ENCODE measurements at regions not wholly inside any gene's neighbourhood (a gene's known extent, or its start where the extent isn't known, plus 50 kb on each side); places are given as distances from the start of the nearest gene placed in this dataset.

DNA sequence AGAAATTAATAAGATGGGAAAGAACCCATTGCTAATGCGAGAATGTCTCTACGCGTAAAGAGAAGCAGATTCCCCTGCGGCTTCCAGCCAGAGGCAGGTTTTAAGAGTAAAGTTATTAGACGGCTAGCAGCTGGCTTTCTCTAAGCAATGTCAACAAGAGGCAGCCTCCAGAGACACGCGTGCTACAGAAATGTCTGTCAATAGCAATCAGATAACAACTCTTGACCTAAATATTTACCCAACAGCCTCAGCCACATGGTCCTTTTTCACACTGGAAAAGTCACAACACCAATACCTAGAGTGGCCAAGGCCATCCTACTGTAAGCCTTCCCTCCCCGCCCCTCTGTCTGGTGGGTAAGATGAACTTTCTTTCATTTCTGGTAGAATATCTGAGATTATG is 146.0 kb upstream of the SFSWAP start:
- no peak overlapping the region for H3K9ac ChIP-seq (ENCODE audit: insufficient read depth in 1 of 2, low read length in 2 of 2)
- peaks cover 4 to 43% (median 22%) of the 10 kb centered on the region in 3 donors for H3K27me3 ChIP-seq (ENCODE audit: control insufficient read depth in 3 of 3, insufficient read depth in 3 of 3, low read length in 2 of 3)
- WGBS, 2 donors = 49 to 76% methylated on average over 8 of the region's 8 CpGs
- H3K9me3 ChIP-seq (ENCODE audit: control insufficient read depth in 4 of 4, insufficient read depth in 3 of 4, low read length in 3 of 4) = no peaks in the 10 kb centered on the region
- TF ChIP-seq, protein P1, sequence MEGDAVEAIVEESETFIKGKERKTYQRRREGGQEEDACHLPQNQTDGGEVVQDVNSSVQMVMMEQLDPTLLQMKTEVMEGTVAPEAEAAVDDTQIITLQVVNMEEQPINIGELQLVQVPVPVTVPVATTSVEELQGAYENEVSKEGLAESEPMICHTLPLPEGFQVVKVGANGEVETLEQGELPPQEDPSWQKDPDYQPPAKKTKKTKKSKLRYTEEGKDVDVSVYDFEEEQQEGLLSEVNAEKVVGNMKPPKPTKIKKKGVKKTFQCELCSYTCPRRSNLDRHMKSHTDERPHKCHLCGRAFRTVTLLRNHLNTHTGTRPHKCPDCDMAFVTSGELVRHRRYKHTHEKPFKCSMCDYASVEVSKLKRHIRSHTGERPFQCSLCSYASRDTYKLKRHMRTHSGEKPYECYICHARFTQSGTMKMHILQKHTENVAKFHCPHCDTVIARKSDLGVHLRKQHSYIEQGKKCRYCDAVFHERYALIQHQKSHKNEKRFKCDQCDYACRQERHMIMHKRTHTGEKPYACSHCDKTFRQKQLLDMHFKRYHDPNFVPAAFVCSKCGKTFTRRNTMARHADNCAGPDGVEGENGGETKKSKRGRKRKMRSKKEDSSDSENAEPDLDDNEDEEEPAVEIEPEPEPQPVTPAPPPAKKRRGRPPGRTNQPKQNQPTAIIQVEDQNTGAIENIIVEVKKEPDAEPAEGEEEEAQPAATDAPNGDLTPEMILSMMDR (IDR thresholded peaks at IDR 0.05; ENCODE audit: control extremely low read depth, extremely low read depth) = no peak
- no peak overlapping the region for H3K27ac ChIP-seq (ENCODE audit: low read depth in 1 of 2, low read length in 1 of 2)
- peaks cover 0 to 2% (median 0%) of the 10 kb centered on the region in 5 donors for H3K4me1 ChIP-seq (ENCODE audit: control insufficient read depth in 5 of 5, insufficient read depth in 5 of 5, low read length in 5 of 5)
- DNase-seq = peak in 2 of 3 donors; percentile 25 to 48
- no peak overlapping the region for H3K4me3 ChIP-seq
- ATAC-seq (ENCODE audit: insufficient read depth, low FRiP score) = no peak
- H3K36me3 ChIP-seq (ENCODE audit: control insufficient read depth in 4 of 4, insufficient read depth in 4 of 4, low read length in 4 of 4) = no peaks in the 10 kb centered on the region

DNA sequence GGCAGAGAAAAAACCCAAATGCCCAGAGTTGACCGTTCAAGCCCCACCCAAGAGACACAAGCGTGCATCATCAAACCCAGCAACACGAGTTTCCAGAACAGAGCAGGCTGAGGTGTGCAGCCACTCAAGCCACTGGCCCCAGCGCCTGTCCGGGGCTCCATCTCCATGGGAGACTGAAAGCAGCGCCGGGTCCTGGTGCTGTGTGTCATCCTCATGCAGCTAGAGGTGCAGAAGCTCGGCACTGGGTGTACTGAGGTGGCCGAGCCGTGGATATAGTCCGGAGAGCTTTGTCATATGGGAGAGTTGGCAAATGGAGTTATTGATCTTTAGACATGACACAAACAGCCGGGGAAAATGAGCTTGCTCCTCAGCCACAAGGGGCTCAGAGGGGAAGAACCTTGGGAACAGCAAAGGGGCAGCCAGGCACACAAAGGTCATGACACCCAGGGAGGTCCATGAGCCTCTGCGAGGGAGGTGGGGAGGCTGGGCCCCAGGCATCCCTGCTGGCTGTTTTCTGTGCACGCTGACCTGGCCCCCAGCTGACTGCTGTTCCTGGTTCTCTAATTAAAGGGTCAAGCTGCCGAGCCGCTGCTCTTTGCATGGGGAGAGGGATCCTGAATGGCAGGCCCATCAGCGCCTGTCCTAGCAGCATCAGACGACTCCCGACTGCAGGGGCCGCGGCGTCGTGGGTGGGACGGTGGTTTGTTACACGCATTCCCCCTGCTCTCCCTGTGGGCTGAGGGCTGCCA is 145.4 kb upstream of the SFSWAP start:
- no peak for DNase-seq
- H3K9ac ChIP-seq (ENCODE audit: insufficient read depth in 1 of 2, low read length in 2 of 2) = no peak overlapping the region
- H3K27ac ChIP-seq (ENCODE audit: low read depth in 1 of 2, low read length in 1 of 2) = no peak overlapping the region
- H3K4me1 ChIP-seq (ENCODE audit: control insufficient read depth in 5 of 5, insufficient read depth in 5 of 5, low read length in 5 of 5) = peaks cover 0 to 2% (median 0%) of the 10 kb centered on the region in 5 donors
- 56 to 68% methylated on average over 25 of the region's 25 CpGs for WGBS, 2 donors
- H3K4me3 ChIP-seq = no peak overlapping the region
- ATAC-seq (ENCODE audit: insufficient read depth, low FRiP score) = no peak
- TF ChIP-seq, protein P1 (IDR thresholded peaks at IDR 0.05; ENCODE audit: control extremely low read depth, extremely low read depth) = no peak
- H3K36me3 ChIP-seq (ENCODE audit: control insufficient read depth in 4 of 4, insufficient read depth in 4 of 4, low read length in 4 of 4) = no peaks in the 10 kb centered on the region
- peaks cover 4 to 45% (median 22%) of the 10 kb centered on the region in 3 donors for H3K27me3 ChIP-seq (ENCODE audit: control insufficient read depth in 3 of 3, insufficient read depth in 3 of 3, low read length in 2 of 3)
- no peaks in the 10 kb centered on the region for H3K9me3 ChIP-seq (ENCODE audit: control insufficient read depth in 4 of 4, insufficient read depth in 3 of 4, low read length in 3 of 4)

DNA sequence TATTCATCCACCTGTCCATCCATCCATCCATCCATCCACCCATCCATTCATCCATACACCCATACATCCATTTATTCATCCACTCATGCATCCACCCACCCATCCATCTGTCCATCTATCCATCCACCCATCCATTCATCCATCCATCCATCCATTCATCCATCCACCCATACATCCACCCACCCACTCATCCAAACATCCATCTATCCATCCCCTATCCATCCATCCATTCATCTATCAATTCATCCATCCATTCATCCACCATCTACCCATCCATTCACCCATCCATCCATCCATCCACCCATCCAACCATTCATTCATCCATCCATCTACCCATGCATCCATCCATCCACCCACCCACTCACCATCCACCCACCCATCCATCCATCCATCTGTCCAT is 142.6 kb upstream of the SFSWAP start:
- no peak for DNase-seq
- Histone ChIP-seq H3K27ac (ENCODE audit: low read depth in 1 of 2, low read length in 1 of 2) (no peak overlapping the region), H3K9ac (ENCODE audit: insufficient read depth in 1 of 2, low read length in 2 of 2) (no peak overlapping the region), H3K27me3 (ENCODE audit: control insufficient read depth in 3 of 3, insufficient read depth in 3 of 3, low read length in 2 of 3) (peaks cover 4 to 53% (median 19%) of the 10 kb centered on the region in 3 donors), H3K4me3 (no peak overlapping the region), H3K36me3 (ENCODE audit: control insufficient read depth in 4 of 4, insufficient read depth in 4 of 4, low read length in 4 of 4) (no peaks in the 10 kb centered on the region), H3K9me3 (ENCODE audit: control insufficient read depth in 4 of 4, insufficient read depth in 3 of 4, low read length in 3 of 4) (no peaks in the 10 kb centered on the region), H3K4me1 (ENCODE audit: control insufficient read depth in 5 of 5, insufficient read depth in 5 of 5, low read length in 5 of 5) (peaks cover 0 to 2% (median 0%) of the 10 kb centered on the region in 5 donors)
- TF ChIP-seq, protein P1 (IDR thresholded peaks at IDR 0.05; ENCODE audit: control extremely low read depth, extremely low read depth) = no peak
- ATAC-seq (ENCODE audit: insufficient read depth, low FRiP score) = no peak
